IMR-90 (cell line): ENCODE measurements at regions not wholly inside any gene's neighbourhood (a gene's known extent, or its start where the extent isn't known, plus 50 kb on each side); places are given as distances from the start of the nearest gene placed in this dataset.

ENCODE experiments used
- BHLHE40 ChIP-seq: fragments of 150-350 bp; IDR thresholded peaks from 2 replicates; pipeline ENCODE4 v1.6.1; 2016; ENCODE audit warnings: mild to moderate bottlenecking, low read depth, low read length
- CEBPB ChIP-seq: IDR thresholded peaks from 2 replicates; pipeline ENCODE4 v1.6.1; 2012; ENCODE audit warnings: low read depth, low read length, improper control_type of control experiment
- CHD1 ChIP-seq: IDR thresholded peaks from 2 replicates; pipeline ENCODE4 v1.6.1; 2012; ENCODE audit warnings: low read depth, low read length, improper control_type of control experiment
- CTCF ChIP-seq: conservative IDR thresholded peaks from 2 replicates; pipeline ENCODE4 v1.5.1; 2012; ENCODE audit warnings: mild to moderate bottlenecking, low read depth, low read length, improper control_type of control experiment
- MAZ ChIP-seq: IDR thresholded peaks from 2 replicates; pipeline ENCODE4 v1.6.1; 2012; ENCODE audit warnings: low read depth, mild to moderate bottlenecking, low read length, improper control_type of control experiment, moderate library complexity, borderline replicate concordance
- MXI1 ChIP-seq: IDR thresholded peaks from 2 replicates; pipeline ENCODE4 v1.6.1; 2012; ENCODE audit warnings: low read depth, mild to moderate bottlenecking, low read length, moderate library complexity, borderline replicate concordance
- NFE2L2 ChIP-seq: fragments of 150-350 bp; IDR thresholded peaks from 2 replicates; pipeline ENCODE4 v1.6.1; 2016; ENCODE audit warnings: low read depth, mild to moderate bottlenecking, low read length
- POLR2A ChIP-seq: IDR thresholded peaks from 2 replicates; pipeline ENCODE4 v1.6.1; 2012; ENCODE audit warnings: mild to moderate bottlenecking, low read depth, low read length
- RAD21 ChIP-seq: IDR thresholded peaks from 2 replicates; pipeline ENCODE4 v1.6.1; 2012; ENCODE audit warnings: low read length, improper control_type of control experiment
- SMC3 ChIP-seq: fragments of 150-350 bp; IDR thresholded peaks from 2 replicates; pipeline ENCODE4 v1.6.1; 2016; ENCODE audit warnings: low read depth, mild to moderate bottlenecking, antibody characterized with exemption, low read length, moderate library complexity

- TF ChIP-seq CTCF (no peak), NFE2L2 (no peak), POLR2A (no peak), MXI1 (no peak), SMC3 (no peak), MAZ (no peak), CHD1 (no peak), RAD21 (no peak), BHLHE40 (no peak), CEBPB (no peak)
Observed at GRCh38 chr2:220281771-220282170, 654.3 kb downstream of the SLC4A3 start.
